Osteoblast (primary cell): ENCODE measurements at regions not wholly inside any gene's neighbourhood (a gene's known extent, or its start where the extent isn't known, plus 50 kb on each side); places are given as distances from the start of the nearest gene placed in this dataset.
"Not testable (repeated sequence)": the region's sequence is repeated elsewhere in the genome, so short reads cannot be mapped to it uniquely, and the experiment has no call there.

Experiments
- DNase-seq: peaks from one replicate; pipeline ENCODE4 v3.0.0; 2011; ENCODE audit warnings: low spot score, mixed read lengths; ENCODE audit not compliant: insufficient read length; ENCODE audit errors: missing footprints
- H2AFZ ChIP-seq: 2 replicates; pipeline ENCODE4 v1.6.0; 2011; ENCODE audit warnings: mild to moderate bottlenecking, low read length
- H3K27ac ChIP-seq: 2 replicates; pipeline ENCODE4 v1.5.1; 2011; ENCODE audit warnings: mild to moderate bottlenecking, low read depth, low read length, moderate library complexity
- H3K27me3 ChIP-seq: 2 replicates; pipeline ENCODE4 v1.6.0; 2012; ENCODE audit warnings: mild to moderate bottlenecking, control low read depth, inconsistent platforms, low read length, moderate library complexity; ENCODE audit not compliant: insufficient read depth
- H3K36me3 ChIP-seq: 2 replicates; pipeline ENCODE4 v1.5.1; 2011; ENCODE audit warnings: mild to moderate bottlenecking, low read length, control low read depth, moderate library complexity; ENCODE audit not compliant: insufficient read depth
- H3K4me1 ChIP-seq: 2 replicates; pipeline ENCODE4 v1.5.1; 2011; ENCODE audit warnings: mild to moderate bottlenecking, low read length, control low read depth, moderate library complexity; ENCODE audit not compliant: insufficient read depth
- H3K4me2 ChIP-seq: 2 replicates; pipeline ENCODE4 v1.6.0; 2011; ENCODE audit warnings: mild to moderate bottlenecking, low read length; ENCODE audit not compliant: insufficient read depth
- H3K4me3 ChIP-seq: fragments of 200-600 bp; sonication (generic); 3 replicates; pipeline ENCODE4 v1.5.1; 2012; ENCODE audit warnings: mild to moderate bottlenecking, low read length, inconsistent platforms; ENCODE audit not compliant: insufficient read depth
- H3K79me2 ChIP-seq: 2 replicates; pipeline ENCODE4 v1.6.0; 2012; ENCODE audit warnings: mild to moderate bottlenecking, low read length, control low read depth, inconsistent platforms; ENCODE audit not compliant: insufficient read depth
- H3K9me3 ChIP-seq: 2 replicates; pipeline ENCODE4 v1.5.1; 2011; ENCODE audit warnings: low read depth, low read length, control low read depth
- H4K20me1 ChIP-seq: 2 replicates; pipeline ENCODE4 v1.6.0; 2012; ENCODE audit warnings: mild to moderate bottlenecking, low read length, control low read depth; ENCODE audit not compliant: insufficient read depth
- TF ChIP-seq, protein P1 (sequence below): IDR thresholded peaks from 2 replicates; pipeline ENCODE4 v1.5.1; 2011; ENCODE audit warnings: mild to moderate bottlenecking, low read depth, low read length, moderate library complexity; ENCODE audit errors: extremely low read depth

- Histone ChIP-seq H4K20me1 (no peaks in the 10 kb centered on the region), H3K9me3 (no peaks in the 10 kb centered on the region), H3K27me3 (no peaks in the 10 kb centered on the region), H2AFZ (no peak overlapping the region), H3K27ac (no peak overlapping the region), H3K79me2 (no peaks in the 10 kb centered on the region), H3K36me3 (no peaks in the 10 kb centered on the region), H3K4me1 (peaks cover under 1% of the 10 kb centered on the region), H3K4me3 (no peak overlapping the region), H3K4me2 (no peak overlapping the region)
- no peak for DNase-seq
- TF ChIP-seq, protein P1, sequence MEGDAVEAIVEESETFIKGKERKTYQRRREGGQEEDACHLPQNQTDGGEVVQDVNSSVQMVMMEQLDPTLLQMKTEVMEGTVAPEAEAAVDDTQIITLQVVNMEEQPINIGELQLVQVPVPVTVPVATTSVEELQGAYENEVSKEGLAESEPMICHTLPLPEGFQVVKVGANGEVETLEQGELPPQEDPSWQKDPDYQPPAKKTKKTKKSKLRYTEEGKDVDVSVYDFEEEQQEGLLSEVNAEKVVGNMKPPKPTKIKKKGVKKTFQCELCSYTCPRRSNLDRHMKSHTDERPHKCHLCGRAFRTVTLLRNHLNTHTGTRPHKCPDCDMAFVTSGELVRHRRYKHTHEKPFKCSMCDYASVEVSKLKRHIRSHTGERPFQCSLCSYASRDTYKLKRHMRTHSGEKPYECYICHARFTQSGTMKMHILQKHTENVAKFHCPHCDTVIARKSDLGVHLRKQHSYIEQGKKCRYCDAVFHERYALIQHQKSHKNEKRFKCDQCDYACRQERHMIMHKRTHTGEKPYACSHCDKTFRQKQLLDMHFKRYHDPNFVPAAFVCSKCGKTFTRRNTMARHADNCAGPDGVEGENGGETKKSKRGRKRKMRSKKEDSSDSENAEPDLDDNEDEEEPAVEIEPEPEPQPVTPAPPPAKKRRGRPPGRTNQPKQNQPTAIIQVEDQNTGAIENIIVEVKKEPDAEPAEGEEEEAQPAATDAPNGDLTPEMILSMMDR, result no peak
Measured at GRCh38 chr1:29388884-29389283, 152.6 kb downstream of the PTPRU start.

GRCh38 chr1:29388170-29388569, 151.8 kb downstream of the PTPRU start:
- DNase-seq, result no peak
- no peak overlapping the region for H3K4me2 ChIP-seq
- no peak overlapping the region for H3K4me3 ChIP-seq
- no peaks in the 10 kb centered on the region for H3K27me3 ChIP-seq
- TF ChIP-seq, protein P1, result no peak
- H3K27ac ChIP-seq, result no peak overlapping the region
- peaks cover 7% of the 10 kb centered on the region for H3K4me1 ChIP-seq
- no peaks in the 10 kb centered on the region for H3K36me3 ChIP-seq
- H4K20me1 ChIP-seq, result no peaks in the 10 kb centered on the region
- H3K9me3 ChIP-seq, result no peaks in the 10 kb centered on the region
- no peaks in the 10 kb centered on the region for H3K79me2 ChIP-seq
- H2AFZ ChIP-seq, result no peak overlapping the region

DNA sequence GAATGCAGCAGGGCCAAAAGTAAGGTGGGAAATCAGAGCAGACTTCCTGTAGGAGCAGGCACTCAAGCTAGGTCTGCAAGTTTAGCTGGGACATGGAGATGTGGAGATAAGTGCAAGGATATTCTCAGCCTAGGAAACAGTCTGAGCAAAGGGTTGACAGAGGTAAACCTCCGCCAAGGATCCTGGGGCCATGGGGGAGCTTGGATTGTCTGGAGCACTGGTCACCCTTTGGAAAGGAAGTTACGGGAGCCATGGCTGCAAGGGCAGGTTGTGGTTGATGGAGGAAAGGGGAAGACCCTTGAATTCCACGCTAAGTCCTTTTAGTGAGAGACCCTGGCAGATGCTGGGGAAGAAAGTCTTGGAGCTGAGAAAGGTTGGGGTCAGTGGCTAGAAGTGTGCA, 150.9 kb downstream of the PTPRU start:
- Histone ChIP-seq H3K27me3 (no peaks in the 10 kb centered on the region), H3K4me3 (no peak overlapping the region), H3K4me2 (no peak overlapping the region), H4K20me1 (no peaks in the 10 kb centered on the region), H3K9me3 (no peaks in the 10 kb centered on the region), H3K27ac (no peak overlapping the region), H3K79me2 (no peaks in the 10 kb centered on the region), H3K4me1 (peaks cover 7% of the 10 kb centered on the region), H3K36me3 (no peaks in the 10 kb centered on the region), H2AFZ (no peak overlapping the region)
- TF ChIP-seq, protein P1, result no peak
- no peak for DNase-seq

- H2AFZ ChIP-seq, H3K27me3 ChIP-seq, H3K36me3 ChIP-seq, H3K9me3 ChIP-seq, H3K27ac ChIP-seq, H3K4me2 ChIP-seq, H3K79me2 ChIP-seq, DNase-seq, H3K4me3 ChIP-seq, H3K4me1 ChIP-seq, H4K20me1 ChIP-seq: not testable (repeated sequence)
Measured at GRCh38 chr1:29386453-29386852, 150.1 kb downstream of the PTPRU start.

DNA sequence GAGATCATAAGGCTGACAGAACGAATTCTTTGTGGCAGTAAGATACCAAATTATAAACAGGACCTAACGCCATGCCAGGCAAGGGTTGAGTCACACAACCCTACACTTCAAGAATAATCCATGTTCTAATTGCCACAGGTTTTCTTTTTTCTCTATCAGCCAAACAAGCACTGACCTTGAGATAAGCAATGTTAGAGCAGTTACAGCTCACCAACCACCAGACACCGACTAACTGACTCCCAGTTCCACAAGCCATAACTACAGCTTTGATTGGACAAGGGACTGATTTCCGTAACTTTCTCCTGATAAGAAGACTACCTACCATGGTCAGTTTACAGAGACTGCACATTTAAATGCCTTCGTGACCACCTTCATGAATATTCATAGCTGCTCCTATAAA, 149.6 kb downstream of the PTPRU start:
- no peak for DNase-seq
- TF ChIP-seq, protein P1, result no peak
- Histone ChIP-seq H3K9me3 (no peaks in the 10 kb centered on the region), H3K79me2 (no peaks in the 10 kb centered on the region), H3K27me3 (no peaks in the 10 kb centered on the region), H2AFZ (no peak overlapping the region), H3K4me1 (peaks cover 7% of the 10 kb centered on the region), H3K27ac (no peak overlapping the region), H3K4me2 (no peak overlapping the region), H3K4me3 (no peak overlapping the region), H4K20me1 (no peaks in the 10 kb centered on the region), H3K36me3 (no peaks in the 10 kb centered on the region)
